T-cell (primary cell): ENCODE measurements at regions not wholly inside any gene's neighbourhood (a gene's known extent, or its start where the extent isn't known, plus 50 kb on each side); places are given as distances from the start of the nearest gene placed in this dataset.

Source experiments
- ATAC-seq, 4 experiments: fragments of 200-7000 bp in 3 of 4; fragments of 150-1000 bp in 1 of 4; cut with Tn5 transposase; replicated peaks in 1 of 4; 1 replicate in 3 of 4; 2 replicates in 1 of 4; pipeline ENCODE4 v1.10.0; 2021; ENCODE audit warnings: moderate library complexity in 3 of 4, mild to moderate bottlenecking in 2 of 4, moderate number of reproducible peaks in 1 of 4
- CTCF ChIA-PET, 2 donors: fragments of 300-600 bp; sonication (Branson Sonifier 250); formaldehyde crosslinking; loops; one replicate each; lab custom pipeline; 2022; ENCODE audit warnings: antibody characterized with exemption in 2 of 2; lab: Charles Lee
- POLR2A ChIA-PET, 2 donors: fragments of 300-600 bp; sonication (Branson Sonifier 250); formaldehyde crosslinking; loops; one replicate each; lab custom pipeline; 2022; ENCODE audit warnings: antibody characterized with exemption in 2 of 2; lab: Charles Lee
- DNase-seq, 35 experiments: peaks; one replicate each; pipeline versions ENCODE4 v3.0.0 to v3.0.0-alpha.2; 2013 to 2023
- H3K27ac ChIP-seq: one replicate; pipeline ENCODE4 v1.5.1; 2013; ENCODE audit warnings: low read length
- H3K27me3 ChIP-seq, 2 experiments: replicated peaks in 1 of 2; 1 replicate in 1 of 2; 2 replicates in 1 of 2; pipeline versions ENCODE4 v1.6.1 to v1.7.0; 2013; ENCODE audit warnings: low read length in 1 of 2, mixed read lengths in 1 of 2; ENCODE audit not compliant: control insufficient read depth in 2 of 2, insufficient read depth in 2 of 2; ENCODE audit errors: extremely low read depth in 1 of 2
- H3K36me3 ChIP-seq, 2 donors: 1 replicate in 1 of 2; 2 replicates in 1 of 2; pipeline versions ENCODE4 v1.6.1 to v1.7.0; 2013; ENCODE audit warnings: low read length in 1 of 2; ENCODE audit not compliant: control insufficient read depth in 2 of 2, insufficient read depth in 1 of 2; ENCODE audit errors: extremely low read depth in 1 of 2
- H3K4me1 ChIP-seq, 2 experiments: 1 replicate in 1 of 2; 2 replicates in 1 of 2; pipeline versions ENCODE4 v1.6.1 to v1.7.0; 2013; ENCODE audit warnings: low read length in 2 of 2, mixed read lengths in 1 of 2; ENCODE audit not compliant: insufficient read depth in 2 of 2, control insufficient read depth in 1 of 2; ENCODE audit errors: extremely low read depth in 1 of 2
- H3K4me3 ChIP-seq, 2 donors: 1 replicate in 1 of 2; 2 replicates in 1 of 2; pipeline versions ENCODE4 v1.5.1 to v1.7.0; 2013; ENCODE audit warnings: mild to moderate bottlenecking in 2 of 2, low read length in 1 of 2, moderate library complexity in 1 of 2; ENCODE audit not compliant: control insufficient read depth in 1 of 2; ENCODE audit errors: extremely low read depth in 1 of 2
- H3K9me3 ChIP-seq: 2 replicates; pipeline ENCODE4 v1.7.0; 2013
- H3K27ac Mint-ChIP-seq, 2 donors: one replicate each; pipeline ENCODE4 v1.8.0; 2020 to 2021; ENCODE audit warnings: mild to moderate bottlenecking in 2 of 2, mixed read lengths in 2 of 2
- H3K27me3 Mint-ChIP-seq, 2 donors: one replicate each; pipeline ENCODE4 v1.8.0; 2021 to 2022; ENCODE audit warnings: mixed read lengths in 2 of 2
- H3K36me3 Mint-ChIP-seq: one replicate; pipeline ENCODE4 v1.8.0; 2021; ENCODE audit warnings: mixed read lengths
- H3K4me1 Mint-ChIP-seq, 3 donors: one replicate each; pipeline ENCODE4 v1.8.0; 2020 to 2022; ENCODE audit warnings: mixed read lengths in 3 of 3, mild to moderate bottlenecking in 1 of 3
- H3K4me3 Mint-ChIP-seq, 3 donors: one replicate each; pipeline ENCODE4 v1.8.0; 2020 to 2022; ENCODE audit warnings: mild to moderate bottlenecking in 3 of 3, mixed read lengths in 3 of 3, moderate library complexity in 3 of 3
- H3K9me3 Mint-ChIP-seq, 3 donors: one replicate each; pipeline ENCODE4 v1.8.0; 2020 to 2022; ENCODE audit warnings: mixed read lengths in 3 of 3
- WGBS: methylation state at CpG from one replicate; pipeline ENCODE4 v1.1.5; 2013; ENCODE audit warnings: missing lambda C conversion rate; ENCODE audit not compliant: insufficient coverage; 5-methylcytosine and 5-hydroxymethylcytosine counted together

DNA sequence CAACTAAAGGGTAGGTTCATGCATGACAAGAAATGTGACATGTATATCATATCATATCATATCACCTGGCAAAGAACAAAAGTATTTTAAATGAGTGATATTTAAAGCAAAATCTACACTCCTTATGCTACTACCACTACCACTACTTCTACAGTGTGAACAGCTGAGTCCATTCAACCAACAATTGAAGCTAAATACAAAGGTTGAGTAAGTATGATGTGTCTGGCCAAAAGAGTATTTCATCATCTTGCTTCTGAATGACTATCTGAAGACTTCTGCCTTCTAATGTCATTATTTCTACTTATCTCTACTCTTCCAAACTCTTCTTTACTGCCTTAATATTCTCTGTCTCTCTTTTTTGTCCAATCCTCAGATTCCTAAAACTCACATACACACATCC is 292.6 kb upstream of the CAND1 start:
- H3K36me3 ChIP-seq = no peaks in the 10 kb centered on the region
- ATAC-seq (no peak), DNase-seq (no peak)
- Mint-ChIP-seq H3K9me3 (peaks cover 0 to 3% (median 0%) of the 10 kb centered on the region in 3 donors), H3K4me3 (no peak overlapping the region), H3K27ac (no peak overlapping the region), H3K36me3 (no peaks in the 10 kb centered on the region), H3K27me3 (no peaks in the 10 kb centered on the region), H3K4me1 (peaks cover 0 to under 1% (median 0%) of the 10 kb centered on the region in 3 donors)
- no peaks in the 10 kb centered on the region for H3K9me3 ChIP-seq
- no peaks in the 10 kb centered on the region for H3K27me3 ChIP-seq
- H3K27ac ChIP-seq = no peak overlapping the region
- CTCF ChIA-PET = no interaction called here
- POLR2A ChIA-PET = no interaction called here
- no peaks in the 10 kb centered on the region for H3K4me1 ChIP-seq
- H3K4me3 ChIP-seq = no peak overlapping the region

GRCh38 chr12:66978802-66979201 is 290.4 kb upstream of the CAND1 start:
- H3K27ac ChIP-seq = no peak overlapping the region
- POLR2A ChIA-PET = interaction anchor here in 1 of 2 donors (0.6 kb wide), 1 partner anchor 645 kb away, joined by 5 read pairs; no protein-coding TSS in a partner anchor
- Mint-ChIP-seq H3K4me3 (no peak overlapping the region), H3K27me3 (no peaks in the 10 kb centered on the region), H3K36me3 (no peaks in the 10 kb centered on the region), H3K9me3 (peaks cover 0 to 3% (median 0%) of the 10 kb centered on the region in 3 donors), H3K4me1 (no peaks in the 10 kb centered on the region), H3K27ac (no peak overlapping the region)
- H3K27me3 ChIP-seq = no peaks in the 10 kb centered on the region
- no peak overlapping the region for H3K4me3 ChIP-seq
- CTCF ChIA-PET = interaction anchor here in 1 of 2 donors (0.6 kb wide), 1 partner anchor 88 kb away, joined by 6 read pairs; no protein-coding TSS in a partner anchor
- H3K36me3 ChIP-seq = no peaks in the 10 kb centered on the region
- WGBS = 20% methylated on average over 1 of the region's 1 CpG
- H3K4me1 ChIP-seq = no peaks in the 10 kb centered on the region
- H3K9me3 ChIP-seq = peaks cover 2% of the 10 kb centered on the region
- DNase-seq = no peak
- ATAC-seq = no peak

- Mint-ChIP-seq H3K4me3 (no peak overlapping the region), H3K27me3 (no peaks in the 10 kb centered on the region), H3K9me3 (peaks cover 0 to under 1% (median 0%) of the 10 kb centered on the region in 3 donors), H3K4me1 (no peaks in the 10 kb centered on the region), H3K36me3 (no peaks in the 10 kb centered on the region), H3K27ac (no peak overlapping the region)
- DNase-seq (no peak), ATAC-seq (no peak)
- no peak overlapping the region for H3K4me3 ChIP-seq
- H3K4me1 ChIP-seq = no peaks in the 10 kb centered on the region
- peaks cover 2% of the 10 kb centered on the region for H3K9me3 ChIP-seq
- no CpG with 5 or more reads among the region's 4 CpGs for WGBS
- no peaks in the 10 kb centered on the region for H3K27me3 ChIP-seq
- H3K27ac ChIP-seq = no peak overlapping the region
- ChIA-PET CTCF (no interaction called here), POLR2A (no interaction called here)
- no peaks in the 10 kb centered on the region for H3K36me3 ChIP-seq
These were observed 289.9 kb upstream of the CAND1 start for GRCh38 chr12:66979251-66979650.

- H3K36me3 Mint-ChIP-seq = no peaks in the 10 kb centered on the region
- DNase-seq (no peak), ATAC-seq (no peak)
- no peak overlapping the region for H3K27ac Mint-ChIP-seq
- Histone ChIP-seq H3K9me3 (peaks cover 2% of the 10 kb centered on the region), H3K4me1 (no peaks in the 10 kb centered on the region), H3K4me3 (no peak overlapping the region), H3K27ac (no peak overlapping the region), H3K36me3 (no peaks in the 10 kb centered on the region), H3K27me3 (no peaks in the 10 kb centered on the region)
- H3K27me3 Mint-ChIP-seq = no peaks in the 10 kb centered on the region
- H3K4me3 Mint-ChIP-seq = no peak overlapping the region
- WGBS = no CpG with 5 or more reads among the region's 2 CpGs
- H3K4me1 Mint-ChIP-seq = no peaks in the 10 kb centered on the region
- ChIA-PET CTCF (no interaction called here), POLR2A (no interaction called here)
- no peaks in the 10 kb centered on the region for H3K9me3 Mint-ChIP-seq
These were observed 285.1 kb upstream of the CAND1 start for GRCh38 chr12:66984077-66984476.

- no CpG with 5 or more reads among the region's 3 CpGs for WGBS
- no peaks in the 10 kb centered on the region for H3K27me3 ChIP-seq
- Mint-ChIP-seq H3K27me3 (no peaks in the 10 kb centered on the region), H3K36me3 (no peaks in the 10 kb centered on the region), H3K4me3 (no peak overlapping the region), H3K4me1 (no peaks in the 10 kb centered on the region), H3K27ac (no peak overlapping the region), H3K9me3 (no peaks in the 10 kb centered on the region)
- no peaks in the 10 kb centered on the region for H3K36me3 ChIP-seq
- CTCF ChIA-PET = interaction anchor here in 1 of 2 donors (0.6 kb wide), 1 partner anchor 104 kb away, joined by 3 read pairs; no protein-coding TSS in a partner anchor
- H3K4me3 ChIP-seq = no peak overlapping the region
- DNase-seq (no peak), ATAC-seq (no peak)
- peaks cover 2% of the 10 kb centered on the region for H3K9me3 ChIP-seq
- H3K27ac ChIP-seq = no peak overlapping the region
- no peaks in the 10 kb centered on the region for H3K4me1 ChIP-seq
- POLR2A ChIA-PET = interaction anchor here in 1 of 2 donors (0.6 kb wide), 1 partner anchor 814 kb away, joined by 3 read pairs; no protein-coding TSS in a partner anchor
These were observed 284.2 kb upstream of the CAND1 start for GRCh38 chr12:66984962-66985361.

DNA sequence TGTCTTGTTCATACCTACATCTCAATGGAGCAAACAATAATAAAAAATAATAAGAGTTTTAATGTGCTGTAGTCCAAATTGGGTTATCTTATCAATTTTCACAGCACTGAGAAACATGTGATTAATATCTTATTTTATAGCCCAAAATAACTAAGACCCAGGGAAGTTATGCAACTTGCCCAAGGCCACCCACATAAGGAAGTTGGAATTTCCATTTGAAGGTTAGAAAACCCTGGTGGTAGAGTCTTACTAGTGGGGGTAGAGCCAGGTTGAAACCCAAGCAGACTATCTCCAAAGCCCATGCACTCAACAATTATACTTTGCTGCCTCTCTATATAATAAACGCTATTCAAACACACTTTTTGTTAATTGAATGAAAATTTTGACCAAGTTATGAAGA is 270.0 kb upstream of the CAND1 start:
- DNase-seq (no peak), ATAC-seq (no peak)
- no peaks in the 10 kb centered on the region for H3K36me3 ChIP-seq
- no peaks in the 10 kb centered on the region for H3K27me3 ChIP-seq
- no peak overlapping the region for H3K27ac ChIP-seq
- H3K4me3 ChIP-seq = no peak overlapping the region
- no peaks in the 10 kb centered on the region for H3K4me1 ChIP-seq
- no peak overlapping the region for H3K4me3 Mint-ChIP-seq
- no peaks in the 10 kb centered on the region for H3K4me1 Mint-ChIP-seq
- CTCF ChIA-PET = no interaction called here
- no peak overlapping the region for H3K27ac Mint-ChIP-seq
- no peaks in the 10 kb centered on the region for H3K9me3 Mint-ChIP-seq
- POLR2A ChIA-PET = no interaction called here
- no CpG with 5 or more reads among the region's 1 CpG for WGBS
- H3K27me3 Mint-ChIP-seq = peaks cover 0 to 3% of the 10 kb centered on the region in 2 donors
- no peaks in the 10 kb centered on the region for H3K9me3 ChIP-seq
- H3K36me3 Mint-ChIP-seq = no peaks in the 10 kb centered on the region

- ATAC-seq (no peak), DNase-seq (no peak)
- POLR2A ChIA-PET = no interaction called here
- no peak overlapping the region for H3K27ac ChIP-seq
- WGBS = no CpG with 5 or more reads among the region's 2 CpGs
- Mint-ChIP-seq H3K27me3 (peaks cover 0 to 3% of the 10 kb centered on the region in 2 donors), H3K36me3 (no peaks in the 10 kb centered on the region), H3K4me1 (no peaks in the 10 kb centered on the region), H3K4me3 (no peak overlapping the region), H3K27ac (no peak overlapping the region), H3K9me3 (no peaks in the 10 kb centered on the region)
- no peaks in the 10 kb centered on the region for H3K9me3 ChIP-seq
- no peaks in the 10 kb centered on the region for H3K4me1 ChIP-seq
- no peaks in the 10 kb centered on the region for H3K36me3 ChIP-seq
- CTCF ChIA-PET = no interaction called here
- no peak overlapping the region for H3K4me3 ChIP-seq
- H3K27me3 ChIP-seq = no peaks in the 10 kb centered on the region
These were observed 267.9 kb upstream of the CAND1 start for GRCh38 chr12:67001251-67001650.
